NCI-H446 treated with DMSO at 0.1 percent for 48 hours (cell line): ENCODE measurements at regions not wholly inside any gene's neighbourhood (a gene's known extent, or its start where the extent isn't known, plus 50 kb on each side); places are given as distances from the start of the nearest gene placed in this dataset.
"Not testable (repeated sequence)": the region's sequence is repeated elsewhere in the genome, so short reads cannot be mapped to it uniquely, and the experiment has no call there.

ENCODE experiments used
- DNase-seq: peaks from one replicate; lab custom pipeline; 2025; lab: John Stamatoyannopoulos, UW

DNA sequence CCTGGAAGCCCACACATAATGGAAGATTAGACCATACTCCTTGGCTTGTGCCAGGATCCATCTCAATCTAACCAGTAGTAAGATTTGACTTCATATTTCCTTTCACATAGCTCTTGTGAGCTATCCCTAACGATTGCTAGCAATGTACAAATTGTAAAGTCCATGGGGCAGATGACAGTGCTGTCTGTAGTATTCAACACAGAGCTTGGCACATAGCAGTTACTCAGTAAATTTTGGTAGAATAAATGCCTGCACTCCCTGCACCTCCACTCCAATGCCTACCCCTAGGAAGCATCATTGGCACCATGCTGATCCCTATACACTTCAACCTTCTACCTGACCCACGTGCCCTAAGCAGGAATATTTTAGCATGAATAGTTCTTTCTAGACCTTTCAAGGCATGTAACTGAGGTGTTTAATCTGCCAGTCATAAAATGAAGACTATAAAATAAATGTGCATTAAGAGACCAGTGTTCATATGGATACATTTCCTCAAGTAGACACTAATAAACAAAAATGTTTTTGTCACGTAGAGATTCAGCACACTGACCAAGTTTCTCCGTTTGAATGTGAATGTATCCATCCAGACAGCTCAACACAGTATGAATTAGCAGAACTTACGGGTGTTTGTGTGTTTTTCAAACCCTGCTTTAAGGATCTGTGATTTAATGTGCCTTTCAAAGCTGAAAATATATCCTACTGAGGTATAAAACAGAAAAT is 98.8 kb downstream of the BMP4 start:
- no peak for DNase-seq

DNA sequence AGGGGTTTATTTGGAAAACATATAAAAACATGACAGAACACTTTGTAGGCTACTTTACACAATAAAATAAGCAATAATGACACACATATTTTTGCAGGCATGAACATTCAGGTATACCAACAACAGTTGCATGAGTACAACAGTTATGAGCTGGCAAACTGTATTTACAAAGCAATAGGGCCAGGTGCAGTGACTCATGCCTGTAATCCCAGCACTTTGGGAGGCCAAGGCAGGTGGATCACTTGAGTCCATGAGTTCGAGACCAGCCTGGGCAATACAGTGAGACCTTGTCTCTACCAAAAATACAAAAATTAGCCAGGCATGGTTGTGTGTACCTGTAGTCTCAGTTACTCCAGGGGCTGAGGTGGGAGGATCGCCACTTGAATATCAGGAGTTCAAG is 101.1 kb downstream of the BMP4 start:
- DNase-seq = no peak

DNA sequence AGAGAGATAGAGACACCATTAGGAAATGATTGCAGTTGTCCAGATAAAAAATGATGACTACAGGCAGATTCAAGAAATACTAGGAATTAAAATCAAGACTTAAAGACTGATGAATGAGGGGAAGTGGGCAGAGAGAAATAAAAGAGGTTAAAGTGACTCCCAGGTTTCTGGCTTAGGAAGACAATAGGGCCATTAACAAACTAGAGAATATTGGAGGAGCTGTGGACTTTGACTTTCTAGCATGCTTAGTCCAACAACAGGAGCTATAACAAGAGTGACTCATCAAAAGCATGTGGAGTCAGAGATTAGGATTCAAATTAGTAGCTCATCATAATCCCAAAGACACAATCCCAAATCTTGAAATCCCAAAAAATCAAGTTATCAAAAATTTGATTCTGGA is 101.5 kb downstream of the BMP4 start:
- DNase-seq = no peak

DNA sequence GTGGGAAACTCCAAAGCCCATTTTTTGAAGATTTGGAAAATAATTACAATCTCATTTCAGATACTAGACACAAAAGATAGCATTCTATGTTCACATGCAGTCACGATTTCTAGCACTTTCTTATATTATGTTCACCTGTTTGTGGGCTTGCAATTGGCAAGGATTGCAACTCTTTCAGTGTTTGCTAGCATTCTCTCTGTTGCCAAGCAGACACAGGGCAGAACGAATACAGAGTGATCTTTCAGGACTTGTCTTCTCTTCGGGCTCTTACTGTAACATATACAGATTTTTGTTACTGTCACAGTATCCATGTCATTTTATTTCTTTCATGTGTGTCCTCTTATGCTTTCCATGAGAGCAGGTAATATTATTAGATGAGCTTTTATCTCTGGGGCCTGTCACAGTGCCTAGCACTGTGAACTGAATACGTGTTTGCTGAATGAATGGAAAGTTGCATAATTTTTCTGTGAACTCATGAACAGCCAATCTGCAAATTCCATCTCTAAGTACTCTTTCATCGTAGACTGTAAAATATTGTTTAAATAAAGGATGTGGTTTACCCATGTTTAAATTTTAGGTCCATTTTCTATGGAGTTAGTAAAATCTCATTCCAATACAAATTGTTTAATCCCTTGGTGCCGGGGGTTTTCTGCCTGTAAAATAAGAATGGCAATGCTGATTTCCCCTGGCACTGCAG is 105.1 kb downstream of the BMP4 start:
- no peak for DNase-seq

DNA sequence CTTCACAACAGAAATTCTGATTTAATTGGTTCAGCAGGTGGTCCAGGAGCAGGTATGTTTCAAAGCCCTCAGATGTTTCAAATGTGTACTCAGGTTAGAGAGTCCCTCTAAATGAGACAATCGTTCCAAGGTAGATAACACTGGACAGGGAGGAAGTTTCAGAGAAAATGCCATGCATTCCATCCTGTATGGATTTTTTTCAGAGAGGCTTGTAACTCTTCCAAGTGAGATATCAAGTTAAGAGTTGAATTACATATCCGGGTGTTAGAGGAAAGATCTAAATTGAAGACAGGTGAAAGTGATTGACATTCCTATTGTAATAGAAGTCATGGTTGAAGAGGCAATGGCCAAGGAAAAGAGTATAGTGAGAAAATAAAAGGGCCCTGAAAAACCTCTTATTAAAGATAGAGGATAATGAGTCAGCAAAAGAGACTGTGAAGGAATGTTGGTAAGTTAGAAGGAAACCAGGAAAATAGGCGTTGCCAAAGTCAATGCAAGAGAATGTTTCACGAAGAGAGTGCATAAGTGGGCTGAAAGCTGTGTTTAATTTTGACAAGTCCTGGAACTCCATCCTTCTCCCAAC is 105.8 kb downstream of the BMP4 start:
- DNase-seq = no peak

DNA sequence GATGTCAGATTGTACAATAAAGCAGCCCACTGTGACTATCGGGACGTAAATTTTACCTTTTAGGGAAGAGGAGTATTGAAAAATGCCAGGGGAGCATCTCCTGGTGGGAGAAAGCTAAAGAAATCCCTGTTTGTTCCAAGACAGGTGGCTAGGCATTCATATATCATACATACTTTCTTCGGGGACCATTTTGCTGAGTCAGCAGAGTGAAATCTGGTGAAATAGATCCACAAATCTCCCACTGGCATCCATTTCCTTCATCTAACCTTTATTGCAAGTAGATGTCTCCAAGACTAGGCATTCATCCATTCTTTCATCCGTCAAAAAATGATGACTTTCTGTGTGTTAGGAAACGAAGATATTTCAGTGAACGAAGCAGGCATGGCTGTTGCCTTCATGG is 107.1 kb downstream of the BMP4 start:
- no peak for DNase-seq

DNA sequence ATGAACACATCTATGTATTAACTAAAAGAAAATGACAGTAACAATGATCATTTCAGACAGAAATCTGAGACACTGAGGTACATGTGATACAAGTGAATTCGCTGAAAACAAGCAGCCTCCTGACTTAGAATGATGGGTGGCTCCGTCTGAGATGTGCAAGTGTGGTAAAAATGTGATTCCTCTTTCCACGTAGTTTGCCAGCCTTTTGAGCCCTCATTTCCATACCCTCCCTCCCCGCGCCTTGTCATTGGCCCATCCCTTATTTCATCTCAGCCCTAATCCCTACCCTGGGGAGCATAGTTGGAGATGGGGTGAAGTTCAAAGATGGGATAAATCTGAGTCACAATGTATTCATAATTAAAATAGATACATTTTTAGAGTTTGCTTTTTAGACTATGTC is 107.8 kb downstream of the BMP4 start:
- DNase-seq = no peak

DNA sequence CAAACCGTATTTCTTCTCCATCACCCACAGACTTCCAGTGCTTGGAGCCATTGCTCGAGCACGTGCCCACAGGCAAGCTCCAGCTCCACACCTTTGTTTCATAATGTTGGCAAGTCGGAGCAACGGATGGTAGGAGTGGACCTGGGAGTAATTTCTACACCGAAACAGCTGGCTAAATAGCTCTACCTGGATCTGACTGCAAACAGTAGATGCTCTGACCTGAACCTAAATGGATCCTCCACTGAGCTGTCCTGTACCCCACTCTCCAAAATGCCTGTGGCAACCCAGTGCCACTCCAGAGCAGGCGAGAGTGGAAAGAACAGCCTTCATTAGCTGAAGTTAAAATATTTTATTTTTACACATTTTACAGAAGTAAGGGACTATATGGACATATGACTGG is 108.7 kb downstream of the BMP4 start:
- no peak for DNase-seq

DNA sequence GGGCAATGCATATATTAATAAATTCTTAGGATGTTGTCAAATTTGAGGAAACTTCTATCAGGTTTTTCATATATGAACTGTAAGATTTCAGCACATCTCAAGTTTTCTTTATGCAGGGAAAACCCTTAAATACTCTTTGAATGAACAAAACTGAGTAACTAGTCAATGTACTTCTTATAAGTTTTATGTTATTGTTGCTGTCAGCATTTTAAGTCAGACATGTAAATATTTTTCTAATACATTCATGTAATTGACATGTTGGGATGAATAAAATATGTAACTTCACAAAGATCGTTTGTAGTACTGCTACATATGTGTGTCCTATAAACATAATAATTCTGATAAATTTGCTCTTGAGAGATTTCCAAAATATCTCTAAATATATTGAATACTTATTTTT is 109.6 kb downstream of the BMP4 start:
- DNase-seq = no peak

DNA sequence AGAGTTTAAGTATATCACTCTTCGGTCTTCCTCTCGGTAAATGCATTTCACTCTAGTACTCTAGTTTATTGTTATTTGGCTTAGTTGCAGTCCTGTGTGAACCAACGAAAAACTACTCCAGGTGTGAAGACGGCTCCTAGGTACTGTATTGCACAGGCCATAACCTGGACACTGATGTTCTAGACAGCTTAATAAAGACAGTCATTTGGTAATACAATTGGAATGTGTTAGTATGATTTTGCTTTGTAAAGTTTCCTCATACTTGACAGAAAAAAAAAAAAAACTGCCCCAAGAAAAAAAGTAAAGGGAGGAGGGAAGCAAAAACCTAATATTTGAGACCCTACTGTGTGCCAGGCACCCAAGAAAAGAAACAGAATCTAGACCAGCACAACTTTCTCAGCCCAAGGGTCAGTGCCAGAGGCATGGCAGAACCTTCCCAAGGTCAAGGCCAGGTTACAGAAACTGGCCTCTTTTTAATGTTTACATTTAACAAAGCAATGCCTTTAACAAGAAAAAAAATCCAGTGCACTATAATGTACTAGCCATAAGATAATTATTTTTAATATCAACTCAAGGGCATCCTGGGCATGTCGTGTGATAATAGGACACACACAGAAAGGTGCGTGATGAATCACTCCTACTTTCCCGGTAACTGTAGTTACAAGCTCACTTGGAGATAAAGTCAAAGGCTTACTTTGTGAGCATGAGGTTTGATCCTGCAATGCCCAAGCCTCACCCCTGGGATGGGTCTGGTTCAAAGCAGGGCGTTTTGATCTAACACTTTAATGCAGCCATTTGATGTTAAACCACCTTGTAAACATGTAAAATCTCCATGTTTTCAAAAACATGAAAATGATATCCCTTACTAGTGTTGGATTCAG is 110.6 kb downstream of the BMP4 start:
- DNase-seq = no peak

DNA sequence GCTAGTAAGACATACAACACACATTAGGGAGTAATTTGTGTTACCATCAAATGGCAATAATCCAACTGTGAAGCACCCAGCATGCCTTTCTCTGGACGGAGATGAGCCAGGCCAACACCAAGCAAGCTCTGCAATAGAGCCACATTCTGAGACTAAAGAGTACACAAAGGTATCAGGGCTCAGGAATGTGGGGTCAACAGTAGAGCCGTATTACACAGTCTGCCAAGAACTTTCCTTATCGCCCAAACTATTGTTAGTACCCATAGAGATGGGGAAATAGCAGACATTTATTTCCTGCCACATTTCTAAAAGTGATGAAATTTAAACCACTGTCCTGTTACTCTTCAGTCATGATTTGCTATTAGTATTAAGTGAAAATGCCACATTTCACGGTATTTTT is 113.7 kb downstream of the BMP4 start:
- no peak for DNase-seq

DNA sequence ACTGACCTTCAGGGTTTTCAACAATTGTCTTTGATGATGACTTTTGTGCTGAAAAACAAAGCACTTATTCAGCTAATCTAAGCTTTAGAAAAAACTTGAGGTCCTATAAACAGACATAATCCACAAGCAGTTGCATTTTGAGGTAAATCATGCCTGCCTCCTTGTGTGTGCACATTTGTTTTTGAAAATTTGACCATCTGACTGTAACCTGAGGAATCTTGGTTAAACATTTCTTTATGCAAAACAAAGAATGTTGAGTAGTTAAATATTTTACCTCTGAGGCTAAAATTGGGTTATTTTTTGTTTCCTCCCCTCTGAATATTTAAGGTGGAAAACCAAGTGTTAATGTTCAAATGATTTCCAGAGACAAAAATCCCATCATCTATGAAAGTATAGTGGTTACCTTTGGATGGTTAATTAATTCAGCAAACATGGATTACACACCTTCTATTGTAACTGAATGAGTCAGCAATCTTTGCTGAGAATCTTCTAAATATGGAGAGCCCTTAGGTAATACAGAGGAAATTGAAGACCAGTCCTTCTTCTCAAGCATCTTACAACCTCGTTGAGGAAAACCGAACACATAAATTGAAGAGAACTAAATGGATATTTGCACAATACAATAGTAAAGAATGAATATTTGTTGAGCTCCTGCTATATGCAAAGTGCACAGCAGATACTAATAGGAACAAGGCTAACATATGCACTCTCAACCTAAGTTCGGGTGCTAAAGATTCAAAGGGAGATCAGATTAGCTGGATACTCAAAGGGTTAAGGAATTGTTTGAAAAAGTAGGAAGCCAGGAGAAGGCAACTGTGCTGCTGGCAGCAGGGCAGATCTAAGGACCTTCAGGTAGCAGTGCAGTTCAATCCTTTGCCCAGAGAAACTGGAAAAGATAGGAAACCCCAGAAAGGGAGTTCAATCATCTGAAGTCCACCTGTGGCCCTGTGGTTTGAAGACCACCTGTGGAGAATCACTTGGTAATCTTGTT is 115.2 kb downstream of the BMP4 start:
- no peak for DNase-seq

DNA sequence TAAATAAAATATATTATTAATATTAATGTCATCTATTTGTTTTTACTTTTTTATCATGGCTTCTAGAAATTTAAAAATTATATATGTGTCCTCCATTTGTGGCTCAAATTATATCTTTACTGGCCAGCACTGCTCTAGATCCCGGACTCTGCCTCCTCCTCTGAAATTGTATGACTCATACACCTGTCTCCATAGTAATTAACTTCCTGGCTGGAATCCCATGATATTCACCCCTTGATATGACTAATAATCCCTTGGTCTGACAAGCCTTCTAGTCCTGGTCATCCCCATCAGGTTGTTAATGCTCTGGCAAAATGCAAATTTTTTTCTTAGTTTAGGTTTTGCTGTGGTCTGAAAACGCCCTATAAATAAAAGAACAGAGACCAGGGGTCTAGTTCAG is 116.2 kb downstream of the BMP4 start:
- DNase-seq = no peak

DNA sequence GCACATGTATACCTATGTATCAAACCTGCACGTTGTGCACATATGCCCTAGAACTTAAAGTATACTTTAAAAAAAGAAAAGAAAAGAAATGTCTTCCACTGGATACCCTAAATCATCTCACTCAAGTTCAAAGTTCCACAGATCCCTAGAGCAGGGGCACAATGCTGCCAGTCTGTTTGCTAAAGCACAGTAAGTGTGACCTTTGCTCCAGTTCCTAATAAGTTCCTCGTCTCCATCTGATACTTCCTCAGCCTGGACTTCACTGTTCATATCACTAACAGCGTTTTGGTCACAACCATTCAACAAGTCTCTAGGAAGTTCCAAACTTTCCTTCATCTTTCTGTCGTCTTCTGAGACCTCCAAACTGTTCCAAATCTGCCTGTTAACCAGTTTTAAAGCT is 118.3 kb downstream of the BMP4 start:
- DNase-seq = no peak

DNA sequence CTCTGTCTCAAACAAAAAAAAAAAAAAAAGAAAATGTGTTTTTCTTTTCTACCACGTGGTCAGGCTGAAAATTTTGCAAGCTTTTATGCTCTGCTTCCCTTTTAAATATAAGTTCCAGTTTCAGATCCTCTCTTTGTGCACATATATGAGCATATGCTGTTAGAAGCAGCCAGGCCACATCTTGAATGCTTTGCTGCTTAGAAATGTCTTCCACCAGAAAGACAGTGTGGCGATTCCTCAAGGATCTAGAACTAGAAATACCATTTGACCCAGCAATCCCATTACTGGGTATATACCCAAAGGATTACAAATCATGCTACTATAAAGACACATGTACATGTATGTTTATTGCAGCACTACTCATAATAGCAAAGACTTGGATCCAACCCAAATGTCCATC is 119.0 kb downstream of the BMP4 start:
- not testable (repeated sequence) for DNase-seq

DNA sequence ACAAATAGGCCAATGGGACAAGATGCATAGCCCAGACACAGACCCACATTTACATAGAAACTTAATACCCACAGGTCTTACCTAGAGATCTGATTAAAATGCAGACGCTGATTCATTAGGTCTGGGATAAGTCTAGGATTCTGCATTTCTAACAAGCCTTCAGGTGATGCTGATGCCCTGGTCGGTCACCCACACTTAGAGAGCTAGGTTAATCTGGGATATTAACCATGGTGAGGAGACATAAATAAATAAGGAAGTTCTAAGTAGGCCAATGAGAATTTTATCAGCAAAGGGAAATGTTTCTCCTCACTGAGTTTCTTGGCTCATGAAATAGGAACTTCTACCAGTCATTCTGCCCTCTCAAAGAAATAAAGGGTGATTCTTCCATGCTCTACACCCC is 120.1 kb downstream of the BMP4 start:
- DNase-seq = no peak

DNA sequence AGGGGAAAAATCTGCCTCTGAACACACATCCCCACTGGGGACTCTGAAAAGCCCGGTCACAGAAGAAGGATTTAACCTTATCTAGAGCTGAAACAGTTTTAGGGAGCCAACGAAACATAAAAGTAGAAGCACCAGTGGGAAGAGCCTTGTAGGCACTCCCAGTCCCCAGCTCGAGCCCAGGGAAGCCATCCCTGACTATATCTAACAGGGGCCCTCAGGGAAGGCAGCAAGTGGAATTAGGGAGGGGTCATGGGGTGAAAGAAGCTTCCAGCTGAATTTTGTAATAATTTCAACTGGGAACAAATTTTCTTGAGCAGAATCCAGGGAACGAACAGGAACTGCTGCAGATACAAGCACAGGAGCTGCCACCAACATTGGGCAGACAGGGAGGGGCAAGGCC is 127.8 kb downstream of the BMP4 start:
- DNase-seq = no peak

DNA sequence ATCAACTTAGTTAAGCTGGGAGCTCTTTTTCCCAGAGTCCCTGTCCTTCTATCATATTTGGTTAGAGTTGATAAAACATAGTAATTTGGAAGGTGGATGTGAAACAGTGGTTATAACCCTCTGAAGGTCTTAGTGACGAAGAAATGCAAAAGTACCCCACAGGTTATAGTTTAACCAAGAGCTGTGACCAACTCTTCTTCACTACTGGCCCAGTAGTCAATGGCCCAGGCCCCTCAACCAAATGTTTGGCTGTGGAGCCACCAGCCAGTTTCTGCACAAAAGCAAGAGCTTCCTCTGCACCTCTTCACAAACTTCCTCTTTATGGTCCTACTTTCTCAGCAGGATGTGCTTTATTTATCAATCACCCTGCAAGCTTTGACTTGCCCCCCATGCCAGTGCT is 132.6 kb downstream of the BMP4 start:
- no peak for DNase-seq

DNA sequence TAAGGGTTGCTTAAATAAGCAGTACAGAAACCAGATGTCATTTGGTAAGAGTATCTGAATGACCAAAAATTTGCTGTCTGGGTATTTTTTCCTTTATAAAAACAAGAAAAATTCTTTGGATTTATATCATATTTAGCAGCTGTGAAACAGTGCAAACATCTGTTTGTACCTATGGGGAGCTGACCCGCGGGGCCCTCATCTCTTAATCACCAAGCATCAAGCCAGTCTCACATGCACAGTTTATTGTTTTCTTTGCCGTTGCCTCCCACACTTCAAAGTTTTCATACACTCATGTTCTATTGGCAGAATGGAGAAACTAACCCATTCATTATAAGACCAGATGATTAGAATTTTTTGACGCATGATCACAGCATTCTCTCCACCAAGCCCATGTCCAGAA is 142.2 kb downstream of the BMP4 start:
- DNase-seq = no peak

DNA sequence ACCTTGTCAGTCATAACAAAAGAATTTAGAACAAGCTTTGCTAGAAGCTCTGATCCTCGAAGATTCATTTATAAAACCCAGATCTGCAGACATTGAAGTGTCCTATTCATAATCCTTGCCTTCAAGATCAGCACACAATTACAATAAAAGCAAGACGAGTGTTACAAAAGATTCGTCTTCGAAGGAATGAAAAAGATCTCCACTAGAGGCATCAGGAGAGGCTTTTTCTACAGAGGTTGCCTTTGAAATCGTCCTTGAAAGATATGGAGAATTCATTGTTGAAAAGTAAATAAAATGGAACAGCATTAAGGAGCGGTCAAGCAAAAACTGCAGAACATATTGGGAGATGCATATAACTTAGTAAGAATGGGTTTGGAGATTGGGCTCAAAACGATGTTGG is 146.4 kb downstream of the BMP4 start:
- no peak for DNase-seq

DNA sequence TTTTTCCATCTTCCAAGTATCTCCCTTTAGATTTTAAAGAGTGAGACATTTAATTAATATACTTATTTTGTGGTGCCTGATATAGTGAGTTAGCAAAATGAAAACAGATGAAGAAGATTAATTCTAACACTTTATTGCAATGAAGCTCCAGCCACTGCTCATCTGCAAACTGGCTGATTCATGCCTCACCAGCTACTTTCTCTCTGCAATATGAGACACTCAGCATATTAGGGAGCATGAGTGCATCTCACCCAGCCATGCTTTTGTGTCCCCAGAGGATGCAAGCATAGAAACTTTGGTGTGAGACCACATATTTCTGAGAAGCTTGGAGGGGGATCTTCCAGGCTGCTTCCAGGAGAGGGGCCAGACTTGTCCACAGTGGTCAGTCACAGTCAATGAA is 148.6 kb downstream of the BMP4 start:
- no peak for DNase-seq
